ENCODE measurements at regions not wholly inside any gene's neighbourhood (a gene's known extent, or its start where the extent isn't known, plus 50 kb on each side); places are given as distances from the start of the nearest gene placed in this dataset.

GRCh38 chr10:36181426-36182178, 539.5 kb upstream of the FZD8 start:
- TF ChIP-seq CTCF (IDR thresholded peaks at IDR 0.05): no peak
- WGBS (ENCODE audit: insufficient coverage): no CpG with 5 or more reads among the region's 3 CpGs
- H3K4me3 Mint-ChIP-seq: no peak overlapping the region
- Histone ChIP-seq H3K4me1 (ENCODE audit: control insufficient read depth in 1 of 2, insufficient read depth in 2 of 2, low read length in 2 of 2) (no peaks in the 10 kb centered on the region), H3K79me2 (ENCODE audit: insufficient read depth, low read length) (no peaks in the 10 kb centered on the region), H3K4me2 (replicated peaks; ENCODE audit: extremely low read depth, low read length, poor library complexity, severe bottlenecking) (no peak overlapping the region), H3K27me3 (ENCODE audit: control insufficient read depth in 2 of 2, insufficient read depth in 2 of 2, low read length in 2 of 2) (no peaks in the 10 kb centered on the region), H2AFZ (ENCODE audit: insufficient read depth, low read depth, low read length, poor library complexity, severe bottlenecking) (no peak overlapping the region), H3K9ac (ENCODE audit: insufficient read depth, low read length, poor library complexity, severe bottlenecking) (no peak overlapping the region), H3K9me3 (replicated peaks in 1 of 2; ENCODE audit: control insufficient read depth in 1 of 2, insufficient read depth in 1 of 2, low read length in 2 of 2) (peaks cover 0 to 5% of the 10 kb centered on the region in 2 donors), H4K20me1 (ENCODE audit: insufficient read depth, low read length) (no peaks in the 10 kb centered on the region), H3K27ac (ENCODE audit: low read depth in 1 of 2, low read length in 2 of 2) (no peak overlapping the region), H3K36me3 (replicated peaks in 1 of 2; ENCODE audit: control insufficient read depth in 1 of 2, insufficient read depth in 2 of 2, low read length in 2 of 2) (no peaks in the 10 kb centered on the region), H3K4me3 (replicated peaks in 1 of 3; ENCODE audit: low read depth in 2 of 3, low read length in 3 of 3) (no peak overlapping the region)
- intact Hi-C loops (cut with micrococcal nuclease): no loop called here
- no peaks in the 10 kb centered on the region for H3K4me1 Mint-ChIP-seq
- H3K27me3 Mint-ChIP-seq (ENCODE audit: low read depth in 3 of 3): no peaks in the 10 kb centered on the region
- DNase-seq: no peak
- H3K27ac Mint-ChIP-seq: no peak overlapping the region
- no peaks in the 10 kb centered on the region for H3K36me3 Mint-ChIP-seq
- H3K9me3 Mint-ChIP-seq: peaks cover 0 to 6% (median 2%) of the 10 kb centered on the region in 7 donors

- no peaks in the 10 kb centered on the region for H3K36me3 ChIP-seq (replicated peaks in 1 of 2; ENCODE audit: control insufficient read depth in 1 of 2, insufficient read depth in 2 of 2, low read length in 2 of 2)
Measured at GRCh38 chr10:36178616-36179015, 536.5 kb upstream of the FZD8 start.

More at GRCh38 chr10:36178616-36179015, 536.5 kb upstream of the FZD8 start:
- no peak overlapping the region for H2AFZ ChIP-seq (ENCODE audit: insufficient read depth, low read depth, low read length, poor library complexity, severe bottlenecking)
- Mint-ChIP-seq H3K9me3 (peaks cover 1 to 4% (median 2%) of the 10 kb centered on the region in 7 donors), H3K4me3 (no peak overlapping the region), H3K27ac (no peak overlapping the region), H3K4me1 (no peaks in the 10 kb centered on the region), H3K27me3 (ENCODE audit: low read depth in 3 of 3) (no peaks in the 10 kb centered on the region), H3K36me3 (no peaks in the 10 kb centered on the region)
- intact Hi-C loops (cut with micrococcal nuclease): no loop called here
- no peak overlapping the region for H3K4me2 ChIP-seq (replicated peaks; ENCODE audit: extremely low read depth, low read length, poor library complexity, severe bottlenecking)
- H3K27me3 ChIP-seq (ENCODE audit: control insufficient read depth in 2 of 2, insufficient read depth in 2 of 2, low read length in 2 of 2): no peaks in the 10 kb centered on the region
- no peaks in the 10 kb centered on the region for H3K79me2 ChIP-seq (ENCODE audit: insufficient read depth, low read length)
- H3K9me3 ChIP-seq (replicated peaks in 1 of 2; ENCODE audit: control insufficient read depth in 1 of 2, insufficient read depth in 1 of 2, low read length in 2 of 2): no peaks in the 10 kb centered on the region
- H3K27ac ChIP-seq (ENCODE audit: low read depth in 1 of 2, low read length in 2 of 2): no peak overlapping the region
- no peak for DNase-seq
- no peak overlapping the region for H3K4me3 ChIP-seq (replicated peaks in 1 of 3; ENCODE audit: low read depth in 2 of 3, low read length in 3 of 3)
- TF ChIP-seq CTCF (IDR thresholded peaks at IDR 0.05): no peak
- H3K4me1 ChIP-seq (ENCODE audit: control insufficient read depth in 1 of 2, insufficient read depth in 2 of 2, low read length in 2 of 2): no peaks in the 10 kb centered on the region
- no peak overlapping the region for H3K9ac ChIP-seq (ENCODE audit: insufficient read depth, low read length, poor library complexity, severe bottlenecking)
- H4K20me1 ChIP-seq (ENCODE audit: insufficient read depth, low read length): no peaks in the 10 kb centered on the region
- 50% methylated on average over 1 of the region's 3 CpGs for WGBS (ENCODE audit: insufficient coverage)
